ENCODE measurements at regions not wholly inside any gene's neighbourhood (a gene's known extent, or its start where the extent isn't known, plus 50 kb on each side); places are given as distances from the start of the nearest gene placed in this dataset.

DNA sequence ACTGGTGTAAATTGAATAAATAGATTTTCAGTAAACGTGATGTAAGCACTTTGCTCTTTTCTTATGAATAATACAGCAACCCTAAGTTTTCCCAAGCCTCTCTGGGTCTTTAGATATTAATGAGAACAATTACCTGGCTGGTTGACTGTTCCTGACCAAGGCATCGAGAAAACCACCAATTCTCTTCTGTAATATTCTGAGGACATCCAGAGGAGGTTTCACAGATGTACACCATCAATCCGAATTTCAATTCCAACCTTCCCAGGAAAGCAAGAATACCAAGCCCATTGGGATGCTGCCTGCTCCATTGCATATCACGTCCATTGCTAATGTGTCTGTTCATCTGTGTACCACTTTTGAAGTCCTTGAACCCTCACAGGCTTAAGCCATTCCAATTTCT, 571.8 kb downstream of the NUP35 start:
- CTCF ChIA-PET = no interaction called here
- no peaks in the 10 kb centered on the region for H3K27me3 ChIP-seq (replicated peaks in 2 of 5; ENCODE audit: control insufficient read depth in 4 of 5, insufficient read depth in 5 of 5, low read length in 4 of 5)
- peaks cover 0 to 8% (median 0%) of the 10 kb centered on the region in 5 experiments for H3K9me3 ChIP-seq (ENCODE audit: control extremely low read depth in 1 of 5, control insufficient read depth in 4 of 5, insufficient read depth in 2 of 5, low read depth in 1 of 5, low read length in 4 of 5)
- H3K27ac ChIP-seq (ENCODE audit: insufficient read depth in 1 of 2, low read depth in 1 of 2, low read length in 2 of 2, poor library complexity in 1 of 2, severe bottlenecking in 2 of 2) = no peak overlapping the region
- no peaks in the 10 kb centered on the region for H3K36me3 ChIP-seq (ENCODE audit: control insufficient read depth in 4 of 4, insufficient read depth in 4 of 4, low read length in 3 of 4)
- no peaks in the 10 kb centered on the region for H3K4me1 ChIP-seq (ENCODE audit: control extremely low read depth in 1 of 4, control insufficient read depth in 4 of 4, insufficient read depth in 4 of 4, low read length in 3 of 4)
- POLR2A ChIA-PET = no interaction called here
- DNase-seq = no peak
- WGBS (ENCODE audit: insufficient coverage) = 64% methylated on average over 3 of the region's 4 CpGs
- no peak overlapping the region for H3K4me3 ChIP-seq (ENCODE audit: control insufficient read depth in 1 of 7, extremely low read depth in 1 of 7, insufficient read depth in 4 of 7, low read depth in 2 of 7, low read length in 6 of 7)

DNA sequence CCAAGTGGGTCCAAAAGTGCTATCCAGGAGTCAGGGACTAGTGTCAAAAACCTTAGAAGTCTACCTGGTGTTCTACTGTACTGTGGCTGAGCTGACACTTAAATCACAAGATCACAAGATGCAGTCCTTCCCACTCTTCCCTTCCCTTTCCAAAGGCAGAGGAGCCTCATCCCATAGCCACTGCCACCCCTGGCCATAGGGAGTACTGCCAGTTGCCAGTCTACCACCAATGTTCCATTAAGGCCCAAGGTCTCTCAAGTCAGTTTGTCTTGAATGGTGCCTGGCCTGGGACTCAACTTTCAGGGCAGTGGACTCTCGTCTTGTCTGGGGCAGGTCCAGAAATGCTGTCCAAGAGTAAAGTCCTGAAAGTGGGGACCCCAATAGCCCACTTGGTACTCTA, 585.6 kb downstream of the NUP35 start:
- 86% methylated on average over 1 of the region's 1 CpG for WGBS (ENCODE audit: insufficient coverage)
- ChIA-PET CTCF (no interaction called here), POLR2A (no interaction called here)
- Histone ChIP-seq H3K27ac (ENCODE audit: insufficient read depth in 1 of 2, low read depth in 1 of 2, low read length in 2 of 2, poor library complexity in 1 of 2, severe bottlenecking in 2 of 2) (no peak overlapping the region), H3K36me3 (ENCODE audit: control insufficient read depth in 4 of 4, insufficient read depth in 4 of 4, low read length in 3 of 4) (no peaks in the 10 kb centered on the region), H3K4me3 (ENCODE audit: control insufficient read depth in 1 of 7, extremely low read depth in 1 of 7, insufficient read depth in 4 of 7, low read depth in 2 of 7, low read length in 6 of 7) (no peak overlapping the region), H3K27me3 (replicated peaks in 2 of 5; ENCODE audit: control insufficient read depth in 4 of 5, insufficient read depth in 5 of 5, low read length in 4 of 5) (no peaks in the 10 kb centered on the region), H3K9me3 (ENCODE audit: control extremely low read depth in 1 of 5, control insufficient read depth in 4 of 5, insufficient read depth in 2 of 5, low read depth in 1 of 5, low read length in 4 of 5) (peaks cover 0 to 4% (median 0%) of the 10 kb centered on the region in 5 experiments), H3K4me1 (ENCODE audit: control extremely low read depth in 1 of 4, control insufficient read depth in 4 of 4, insufficient read depth in 4 of 4, low read length in 3 of 4) (no peaks in the 10 kb centered on the region)
- no peak for DNase-seq

DNA sequence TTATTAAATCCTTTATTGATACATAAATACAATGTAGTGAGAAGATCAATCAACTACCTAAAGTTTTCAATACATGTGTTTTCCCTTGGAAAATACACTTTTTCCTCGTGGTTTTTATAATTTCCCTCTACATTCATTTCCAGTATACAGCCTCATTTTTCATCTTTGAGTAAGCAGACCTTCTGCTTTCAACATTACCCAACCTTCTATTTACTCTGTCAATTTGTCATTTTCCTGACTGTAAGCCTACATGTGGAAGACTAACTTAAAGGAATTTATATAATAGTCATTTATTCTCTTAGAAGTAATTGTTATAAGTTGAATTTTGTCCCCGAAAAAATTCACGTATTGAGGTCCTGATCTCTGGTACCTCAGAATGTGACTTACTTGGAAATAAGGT, 594.0 kb downstream of the NUP35 start:
- POLR2A ChIA-PET = no interaction called here
- Histone ChIP-seq H3K27ac (ENCODE audit: insufficient read depth in 1 of 2, low read depth in 1 of 2, low read length in 2 of 2, poor library complexity in 1 of 2, severe bottlenecking in 2 of 2) (no peak overlapping the region), H3K4me3 (ENCODE audit: control insufficient read depth in 1 of 7, extremely low read depth in 1 of 7, insufficient read depth in 4 of 7, low read depth in 2 of 7, low read length in 6 of 7) (no peak overlapping the region), H3K9me3 (ENCODE audit: control extremely low read depth in 1 of 5, control insufficient read depth in 4 of 5, insufficient read depth in 2 of 5, low read depth in 1 of 5, low read length in 4 of 5) (peaks cover 0 to 3% (median 0%) of the 10 kb centered on the region in 5 experiments), H3K36me3 (ENCODE audit: control insufficient read depth in 4 of 4, insufficient read depth in 4 of 4, low read length in 3 of 4) (no peaks in the 10 kb centered on the region), H3K27me3 (replicated peaks in 2 of 5; ENCODE audit: control insufficient read depth in 4 of 5, insufficient read depth in 5 of 5, low read length in 4 of 5) (no peaks in the 10 kb centered on the region), H3K4me1 (ENCODE audit: control extremely low read depth in 1 of 4, control insufficient read depth in 4 of 4, insufficient read depth in 4 of 4, low read length in 3 of 4) (no peaks in the 10 kb centered on the region)
- 50% methylated on average over 1 of the region's 3 CpGs for WGBS (ENCODE audit: insufficient coverage)
- DNase-seq = no peak
- CTCF ChIA-PET = no interaction called here

DNA sequence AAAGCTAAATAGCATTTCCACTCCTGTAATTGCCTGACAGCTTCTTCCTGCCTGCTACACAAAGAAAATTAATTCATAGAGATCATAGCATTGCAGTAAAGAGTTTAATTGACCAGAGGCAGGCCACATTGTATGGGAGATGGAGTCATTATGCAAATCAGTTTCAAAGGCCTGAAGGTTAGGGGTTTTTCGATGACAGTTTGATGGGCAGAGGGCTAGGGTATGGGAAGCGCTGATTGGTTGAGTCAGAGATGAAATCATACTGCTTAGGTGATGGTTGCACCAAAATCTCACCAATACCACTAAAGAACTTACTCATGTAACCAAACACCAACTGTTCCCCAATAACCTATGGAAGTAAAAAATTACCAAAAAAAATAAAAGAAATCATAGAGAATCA, 599.0 kb downstream of the NUP35 start:
- Histone ChIP-seq H3K27me3 (replicated peaks in 2 of 5; ENCODE audit: control insufficient read depth in 4 of 5, insufficient read depth in 5 of 5, low read length in 4 of 5) (no peaks in the 10 kb centered on the region), H3K9me3 (ENCODE audit: control extremely low read depth in 1 of 5, control insufficient read depth in 4 of 5, insufficient read depth in 2 of 5, low read depth in 1 of 5, low read length in 4 of 5) (peaks cover 0 to 3% (median 0%) of the 10 kb centered on the region in 5 experiments), H3K4me1 (ENCODE audit: control extremely low read depth in 1 of 4, control insufficient read depth in 4 of 4, insufficient read depth in 4 of 4, low read length in 3 of 4) (no peaks in the 10 kb centered on the region), H3K27ac (ENCODE audit: insufficient read depth in 1 of 2, low read depth in 1 of 2, low read length in 2 of 2, poor library complexity in 1 of 2, severe bottlenecking in 2 of 2) (no peak overlapping the region), H3K4me3 (ENCODE audit: control insufficient read depth in 1 of 7, extremely low read depth in 1 of 7, insufficient read depth in 4 of 7, low read depth in 2 of 7, low read length in 6 of 7) (no peak overlapping the region), H3K36me3 (ENCODE audit: control insufficient read depth in 4 of 4, insufficient read depth in 4 of 4, low read length in 3 of 4) (no peaks in the 10 kb centered on the region)
- CTCF ChIA-PET = no interaction called here
- POLR2A ChIA-PET = no interaction called here
- no CpG with 5 or more reads among the region's 2 CpGs for WGBS (ENCODE audit: insufficient coverage)
- DNase-seq = no peak

DNA sequence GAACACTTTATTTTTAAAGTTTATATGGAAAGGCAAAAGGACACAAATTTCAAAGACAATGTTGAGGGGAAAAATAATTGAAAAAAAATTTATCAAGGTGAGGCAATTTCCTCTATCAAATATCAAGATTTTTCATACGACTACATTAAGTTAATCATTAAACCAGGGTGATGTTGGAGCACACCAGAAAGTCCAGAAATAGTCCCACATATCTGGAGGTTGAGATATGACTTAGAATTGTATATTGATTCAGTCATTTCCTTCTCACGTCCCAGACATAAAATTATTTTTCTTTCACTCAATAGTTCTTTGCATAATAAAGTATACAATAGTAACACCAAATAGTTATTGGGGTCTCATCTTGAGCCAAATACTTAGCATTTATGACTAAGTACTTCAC, 605.1 kb downstream of the NUP35 start:
- ChIA-PET POLR2A (no interaction called here), CTCF (no interaction called here)
- no peaks in the 10 kb centered on the region for H3K4me1 ChIP-seq (ENCODE audit: control extremely low read depth in 1 of 4, control insufficient read depth in 4 of 4, insufficient read depth in 4 of 4, low read length in 3 of 4)
- H3K27ac ChIP-seq (ENCODE audit: insufficient read depth in 1 of 2, low read depth in 1 of 2, low read length in 2 of 2, poor library complexity in 1 of 2, severe bottlenecking in 2 of 2) = no peak overlapping the region
- WGBS (ENCODE audit: insufficient coverage) = no CpG with 5 or more reads among the region's 2 CpGs
- H3K9me3 ChIP-seq (ENCODE audit: control extremely low read depth in 1 of 5, control insufficient read depth in 4 of 5, insufficient read depth in 2 of 5, low read depth in 1 of 5, low read length in 4 of 5) = no peaks in the 10 kb centered on the region
- no peak for DNase-seq
- H3K4me3 ChIP-seq (ENCODE audit: control insufficient read depth in 1 of 7, extremely low read depth in 1 of 7, insufficient read depth in 4 of 7, low read depth in 2 of 7, low read length in 6 of 7) = no peak overlapping the region
- H3K36me3 ChIP-seq (ENCODE audit: control insufficient read depth in 4 of 4, insufficient read depth in 4 of 4, low read length in 3 of 4) = no peaks in the 10 kb centered on the region
- no peaks in the 10 kb centered on the region for H3K27me3 ChIP-seq (replicated peaks in 2 of 5; ENCODE audit: control insufficient read depth in 4 of 5, insufficient read depth in 5 of 5, low read length in 4 of 5)

DNA sequence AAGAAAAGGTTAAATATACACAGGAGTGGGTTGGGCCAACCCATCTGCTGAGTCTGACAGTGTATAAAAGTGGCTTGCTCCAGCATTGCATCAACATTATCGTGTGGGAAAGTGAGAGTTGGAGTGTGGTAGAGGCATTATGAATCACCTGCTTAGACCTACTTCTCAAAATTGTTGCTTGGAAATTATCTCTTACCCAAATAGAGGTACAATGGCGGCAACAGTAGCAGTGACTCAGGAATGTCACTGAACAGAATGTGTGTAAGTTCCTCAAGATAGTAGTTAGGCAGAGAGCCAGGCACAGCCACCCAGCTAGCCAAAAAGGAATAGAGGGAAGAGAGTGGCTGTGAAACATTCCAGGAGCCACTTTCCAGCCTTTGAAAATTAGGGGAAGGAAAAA, 616.0 kb downstream of the NUP35 start:
- Histone ChIP-seq H3K9me3 (ENCODE audit: control extremely low read depth in 1 of 5, control insufficient read depth in 4 of 5, insufficient read depth in 2 of 5, low read depth in 1 of 5, low read length in 4 of 5) (no peaks in the 10 kb centered on the region), H3K36me3 (ENCODE audit: control insufficient read depth in 4 of 4, insufficient read depth in 4 of 4, low read length in 3 of 4) (no peaks in the 10 kb centered on the region), H3K4me1 (ENCODE audit: control extremely low read depth in 1 of 4, control insufficient read depth in 4 of 4, insufficient read depth in 4 of 4, low read length in 3 of 4) (no peaks in the 10 kb centered on the region), H3K27ac (ENCODE audit: insufficient read depth in 1 of 2, low read depth in 1 of 2, low read length in 2 of 2, poor library complexity in 1 of 2, severe bottlenecking in 2 of 2) (no peak overlapping the region), H3K27me3 (replicated peaks in 2 of 5; ENCODE audit: control insufficient read depth in 4 of 5, insufficient read depth in 5 of 5, low read length in 4 of 5) (no peaks in the 10 kb centered on the region), H3K4me3 (ENCODE audit: control insufficient read depth in 1 of 7, extremely low read depth in 1 of 7, insufficient read depth in 4 of 7, low read depth in 2 of 7, low read length in 6 of 7) (no peak overlapping the region)
- CTCF ChIA-PET = no interaction called here
- DNase-seq = no peak
- POLR2A ChIA-PET = no interaction called here
- 100% methylated on average over 2 of the region's 2 CpGs for WGBS (ENCODE audit: insufficient coverage)

DNA sequence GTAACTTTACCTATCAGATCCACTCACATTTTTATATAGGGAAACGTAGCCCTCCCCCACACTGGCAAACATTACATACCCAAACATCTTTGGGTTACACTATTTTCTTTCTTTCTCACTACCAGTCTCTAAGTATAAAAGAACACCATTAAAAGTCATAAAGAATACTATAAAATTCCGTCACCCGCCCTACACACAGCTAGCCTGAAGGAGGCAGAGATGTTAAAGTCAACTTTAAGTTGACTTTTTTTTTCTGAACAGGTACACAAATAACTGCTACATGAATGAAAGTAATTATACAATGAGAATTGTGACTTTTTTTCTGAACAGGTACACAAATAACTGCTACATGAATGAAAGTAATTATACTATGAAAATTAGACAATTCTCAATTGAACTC, 628.3 kb downstream of the NUP35 start:
- Histone ChIP-seq H3K36me3 (ENCODE audit: control insufficient read depth in 4 of 4, insufficient read depth in 4 of 4, low read length in 3 of 4) (no peaks in the 10 kb centered on the region), H3K27me3 (replicated peaks in 2 of 5; ENCODE audit: control insufficient read depth in 4 of 5, insufficient read depth in 5 of 5, low read length in 4 of 5) (no peaks in the 10 kb centered on the region), H3K4me3 (ENCODE audit: control insufficient read depth in 1 of 7, extremely low read depth in 1 of 7, insufficient read depth in 4 of 7, low read depth in 2 of 7, low read length in 6 of 7) (no peak overlapping the region), H3K9me3 (ENCODE audit: control extremely low read depth in 1 of 5, control insufficient read depth in 4 of 5, insufficient read depth in 2 of 5, low read depth in 1 of 5, low read length in 4 of 5) (peaks cover 0 to 3% (median 0%) of the 10 kb centered on the region in 5 experiments), H3K4me1 (ENCODE audit: control extremely low read depth in 1 of 4, control insufficient read depth in 4 of 4, insufficient read depth in 4 of 4, low read length in 3 of 4) (no peaks in the 10 kb centered on the region), H3K27ac (ENCODE audit: insufficient read depth in 1 of 2, low read depth in 1 of 2, low read length in 2 of 2, poor library complexity in 1 of 2, severe bottlenecking in 2 of 2) (no peak overlapping the region)
- WGBS (ENCODE audit: insufficient coverage) = no CpG with 5 or more reads among the region's 3 CpGs
- CTCF ChIA-PET = no interaction called here
- POLR2A ChIA-PET = interaction anchor here (0.6 kb wide), 1 partner anchor 105 kb away, joined by 4 read pairs; no protein-coding TSS in a partner anchor
- no peak for DNase-seq

Measured in common myeloid progenitor, CD34-positive (primary cell).